ENCODE measurements at regions not wholly inside any gene's neighbourhood (a gene's known extent, or its start where the extent isn't known, plus 50 kb on each side); places are given as distances from the start of the nearest gene placed in this dataset.

DNA sequence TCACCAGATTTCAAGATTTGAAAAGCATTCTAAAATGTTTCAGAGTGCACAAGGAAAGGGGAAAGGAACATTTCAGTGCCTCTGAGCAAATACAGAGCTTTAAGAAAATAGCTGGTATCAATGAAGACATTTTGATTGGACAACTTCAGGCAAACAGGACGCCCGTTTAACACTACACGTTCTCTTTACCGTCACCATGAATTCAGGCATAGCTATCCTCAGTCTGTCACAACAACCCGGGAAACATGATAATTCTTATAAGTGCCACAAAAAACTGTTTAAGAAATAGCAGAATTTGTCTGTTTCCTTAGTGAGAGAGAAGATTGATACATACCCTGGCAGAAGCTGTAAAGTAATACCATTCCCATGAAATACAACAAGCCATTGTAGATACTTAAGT lies 392.4 kb upstream of the PDE4D start:
- H3K36me3 Mint-ChIP-seq (ENCODE audit: low read depth): no peaks in the 10 kb centered on the region
- H3K4me3 Mint-ChIP-seq: no peak overlapping the region
- no peak overlapping the region for H3K27ac Mint-ChIP-seq
- TF ChIP-seq, protein P1, sequence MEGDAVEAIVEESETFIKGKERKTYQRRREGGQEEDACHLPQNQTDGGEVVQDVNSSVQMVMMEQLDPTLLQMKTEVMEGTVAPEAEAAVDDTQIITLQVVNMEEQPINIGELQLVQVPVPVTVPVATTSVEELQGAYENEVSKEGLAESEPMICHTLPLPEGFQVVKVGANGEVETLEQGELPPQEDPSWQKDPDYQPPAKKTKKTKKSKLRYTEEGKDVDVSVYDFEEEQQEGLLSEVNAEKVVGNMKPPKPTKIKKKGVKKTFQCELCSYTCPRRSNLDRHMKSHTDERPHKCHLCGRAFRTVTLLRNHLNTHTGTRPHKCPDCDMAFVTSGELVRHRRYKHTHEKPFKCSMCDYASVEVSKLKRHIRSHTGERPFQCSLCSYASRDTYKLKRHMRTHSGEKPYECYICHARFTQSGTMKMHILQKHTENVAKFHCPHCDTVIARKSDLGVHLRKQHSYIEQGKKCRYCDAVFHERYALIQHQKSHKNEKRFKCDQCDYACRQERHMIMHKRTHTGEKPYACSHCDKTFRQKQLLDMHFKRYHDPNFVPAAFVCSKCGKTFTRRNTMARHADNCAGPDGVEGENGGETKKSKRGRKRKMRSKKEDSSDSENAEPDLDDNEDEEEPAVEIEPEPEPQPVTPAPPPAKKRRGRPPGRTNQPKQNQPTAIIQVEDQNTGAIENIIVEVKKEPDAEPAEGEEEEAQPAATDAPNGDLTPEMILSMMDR (IDR thresholded peaks at IDR 0.05): no peak
- H3K9me3 Mint-ChIP-seq: no peaks in the 10 kb centered on the region
- DNase-seq: no peak
- H3K27me3 Mint-ChIP-seq (ENCODE audit: low read depth, poor library complexity): peaks cover 2% of the 10 kb centered on the region
- H3K4me1 Mint-ChIP-seq: no peaks in the 10 kb centered on the region

DNA sequence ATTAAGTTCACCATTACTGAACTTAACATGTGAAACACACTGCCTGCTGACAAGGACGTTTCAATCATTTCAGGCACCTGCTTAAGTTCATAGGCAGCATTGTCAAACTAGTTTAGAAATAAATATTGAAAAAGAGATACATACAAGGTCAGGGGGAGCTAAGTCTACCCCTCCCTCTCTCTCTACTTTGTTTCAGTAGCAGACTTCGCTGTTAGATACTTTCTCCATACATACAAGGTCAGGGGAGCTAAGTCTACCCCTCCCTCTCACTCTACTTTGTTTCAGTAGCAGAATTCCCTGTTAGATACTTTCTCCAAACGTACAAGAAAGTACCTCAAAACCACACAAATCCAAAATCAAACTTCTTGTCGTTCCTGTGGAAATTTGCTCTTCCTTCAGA lies 387.4 kb upstream of the PDE4D start:
- H3K27ac Mint-ChIP-seq: no peak overlapping the region
- H3K4me1 Mint-ChIP-seq: no peaks in the 10 kb centered on the region
- DNase-seq: no peak
- H3K27me3 Mint-ChIP-seq (ENCODE audit: low read depth, poor library complexity): peaks cover 3% of the 10 kb centered on the region
- no peaks in the 10 kb centered on the region for H3K36me3 Mint-ChIP-seq (ENCODE audit: low read depth)
- H3K9me3 Mint-ChIP-seq: no peaks in the 10 kb centered on the region
- TF ChIP-seq, protein P1 (IDR thresholded peaks at IDR 0.05): no peak
- no peak overlapping the region for H3K4me3 Mint-ChIP-seq

DNA sequence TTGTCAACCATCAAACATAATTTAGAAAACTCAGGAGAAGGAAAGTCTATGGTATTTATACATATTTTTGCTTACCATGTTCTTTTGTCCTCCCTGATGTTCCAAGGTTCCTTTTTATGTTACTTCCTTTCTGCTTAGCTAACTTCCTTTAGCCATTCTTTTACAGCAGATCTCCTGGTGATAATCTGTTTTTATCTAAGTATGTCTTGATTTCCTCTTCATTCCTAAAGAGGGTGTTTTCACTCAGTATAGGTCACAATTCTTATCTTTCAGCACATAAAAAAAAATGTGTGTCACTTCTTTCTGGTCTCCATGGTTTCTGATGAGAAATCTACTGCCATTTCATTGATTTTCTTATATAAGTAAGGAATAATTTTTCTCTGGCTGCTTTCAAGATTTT lies 384.4 kb upstream of the PDE4D start:
- Mint-ChIP-seq H3K36me3 (ENCODE audit: low read depth) (no peaks in the 10 kb centered on the region), H3K4me1 (no peaks in the 10 kb centered on the region), H3K27me3 (ENCODE audit: low read depth, poor library complexity) (peaks cover 6% of the 10 kb centered on the region), H3K9me3 (no peaks in the 10 kb centered on the region), H3K4me3 (no peak overlapping the region), H3K27ac (no peak overlapping the region)
- TF ChIP-seq, protein P1 (IDR thresholded peaks at IDR 0.05): no peak
- no peak for DNase-seq

DNA sequence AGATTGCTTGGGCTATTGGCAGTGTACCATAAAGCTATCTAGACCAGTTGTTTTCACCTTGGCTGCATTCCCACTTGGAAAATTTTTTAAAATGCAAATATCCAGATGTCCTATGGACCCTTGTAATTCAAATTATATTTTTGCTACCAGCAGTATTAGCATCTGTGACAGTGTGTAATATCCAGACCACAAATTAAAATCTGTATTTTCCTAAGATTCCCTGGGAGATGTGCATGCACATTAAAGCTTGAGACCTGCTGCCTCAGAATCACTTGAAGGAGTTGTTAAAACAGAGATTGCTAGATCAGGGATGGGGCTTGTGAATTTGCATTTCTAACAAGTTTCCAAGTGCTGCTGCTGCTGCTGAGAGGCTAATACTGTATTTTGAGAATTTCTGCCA lies 381.2 kb upstream of the PDE4D start:
- no peaks in the 10 kb centered on the region for H3K9me3 Mint-ChIP-seq
- TF ChIP-seq, protein P1 (IDR thresholded peaks at IDR 0.05): no peak
- no peaks in the 10 kb centered on the region for H3K4me1 Mint-ChIP-seq
- no peak overlapping the region for H3K4me3 Mint-ChIP-seq
- H3K36me3 Mint-ChIP-seq (ENCODE audit: low read depth): no peaks in the 10 kb centered on the region
- DNase-seq: no peak
- peaks cover 2% of the 10 kb centered on the region for H3K27me3 Mint-ChIP-seq (ENCODE audit: low read depth, poor library complexity)
- no peak overlapping the region for H3K27ac Mint-ChIP-seq

DNA sequence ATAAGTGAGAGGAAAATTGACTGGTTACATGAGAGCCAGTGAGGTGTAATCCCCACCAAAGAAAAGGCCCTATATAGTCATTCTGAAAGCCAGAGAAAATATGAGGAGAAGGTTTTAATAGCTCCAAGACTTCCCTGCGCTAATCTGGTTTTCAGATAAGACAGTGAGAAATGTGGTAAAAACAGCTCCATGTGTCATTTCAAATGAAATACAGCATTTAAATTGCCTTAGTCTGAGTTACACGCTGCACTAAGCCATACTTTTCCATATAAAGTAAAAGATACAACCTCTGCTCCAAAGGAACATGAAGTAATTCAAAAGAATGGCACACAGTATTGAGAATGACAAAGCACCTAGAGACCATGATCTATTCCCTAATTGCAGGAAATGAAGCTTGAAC lies 378.0 kb upstream of the PDE4D start:
- TF ChIP-seq, protein P1 (IDR thresholded peaks at IDR 0.05): no peak
- Mint-ChIP-seq H3K4me1 (no peaks in the 10 kb centered on the region), H3K9me3 (no peaks in the 10 kb centered on the region), H3K4me3 (no peak overlapping the region), H3K27ac (no peak overlapping the region), H3K36me3 (ENCODE audit: low read depth) (no peaks in the 10 kb centered on the region), H3K27me3 (ENCODE audit: low read depth, poor library complexity) (peaks cover 7% of the 10 kb centered on the region)
- no peak for DNase-seq

DNA sequence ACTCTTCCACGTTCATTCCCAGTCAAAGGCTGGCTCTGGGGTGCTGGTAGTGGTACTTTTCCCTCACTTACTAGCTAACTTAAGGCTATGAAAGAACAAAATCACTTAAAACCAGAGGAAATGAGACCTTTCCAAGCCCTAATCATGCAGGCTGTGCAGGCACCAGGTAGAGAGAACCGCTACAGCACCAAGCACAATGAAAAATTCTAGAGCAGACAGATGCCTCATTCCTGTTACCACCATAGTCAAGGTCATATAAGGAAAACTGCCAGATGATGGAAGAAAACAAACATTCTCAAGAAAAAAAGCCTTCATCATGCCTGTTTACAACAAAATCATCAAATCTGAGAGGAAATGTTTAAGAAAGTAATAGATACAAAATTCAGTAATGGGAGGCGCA lies 374.4 kb upstream of the PDE4D start:
- H3K4me1 Mint-ChIP-seq: peaks cover under 1% of the 10 kb centered on the region
- TF ChIP-seq, protein P1 (IDR thresholded peaks at IDR 0.05): no peak
- no peak overlapping the region for H3K4me3 Mint-ChIP-seq
- peaks cover 9% of the 10 kb centered on the region for H3K27me3 Mint-ChIP-seq (ENCODE audit: low read depth, poor library complexity)
- no peaks in the 10 kb centered on the region for H3K9me3 Mint-ChIP-seq
- DNase-seq: no peak
- H3K36me3 Mint-ChIP-seq (ENCODE audit: low read depth): no peaks in the 10 kb centered on the region
- no peak overlapping the region for H3K27ac Mint-ChIP-seq
